MCF 10A (cell line): ENCODE measurements at regions not wholly inside any gene's neighbourhood (a gene's known extent, or its start where the extent isn't known, plus 50 kb on each side); places are given as distances from the start of the nearest gene placed in this dataset.

Experiments used
- BruUV-seq: library from RNA; stranded (reverse); fragments of 400-500 nt; replicated peaks from 2 replicates; lab custom pipeline; 2021; lab: Mats Ljungman, UMichigan
- CTCF ChIA-PET: fragments of 300-600 bp; sonication (Branson Sonifier 250); formaldehyde crosslinking; extraction: SDS; loops from one replicate; lab custom pipeline; 2021; ENCODE audit warnings: antibody characterized with exemption, inconsistent platforms; lab: Yijun Ruan, JAX
- POLR2A ChIA-PET: fragments of 300-600, 350-650 bp; sonication (Branson Sonifier 250); formaldehyde crosslinking; extraction: SDS; loops from one replicate; lab custom pipeline; 2020; ENCODE audit warnings: antibody characterized with exemption, inconsistent platforms; lab: Yijun Ruan, JAX
- DNase-seq: peaks from one replicate; pipeline ENCODE4 v3.0.0-alpha.2; 2018; ENCODE audit not compliant: unreplicated experiment
- H3K27ac Mint-ChIP-seq: one replicate; pipeline ENCODE4 v1.8.0; 2022; ENCODE audit warnings: mild to moderate bottlenecking, low read depth, mixed read lengths; ENCODE audit not compliant: unreplicated experiment
- H3K27me3 Mint-ChIP-seq: one replicate; pipeline ENCODE4 v1.8.0; 2022; ENCODE audit warnings: mixed read lengths; ENCODE audit not compliant: insufficient read depth, unreplicated experiment
- H3K36me3 Mint-ChIP-seq: one replicate; pipeline ENCODE4 v1.8.0; 2022; ENCODE audit warnings: mild to moderate bottlenecking, moderate library complexity, mixed read lengths; ENCODE audit not compliant: insufficient read depth, unreplicated experiment
- H3K4me1 Mint-ChIP-seq: one replicate; pipeline ENCODE4 v1.8.0; 2022; ENCODE audit warnings: mixed read lengths; ENCODE audit not compliant: insufficient read depth, unreplicated experiment
- H3K4me3 Mint-ChIP-seq: one replicate; pipeline ENCODE4 v1.8.0; 2022; ENCODE audit warnings: mild to moderate bottlenecking, moderate library complexity, mixed read lengths; ENCODE audit not compliant: unreplicated experiment
- H3K9me3 Mint-ChIP-seq: one replicate; pipeline ENCODE4 v1.8.0; 2022; ENCODE audit warnings: mixed read lengths; ENCODE audit not compliant: unreplicated experiment
- CTCF ChIP-seq: fragments of 200-600 bp; IDR thresholded peaks from one replicate; pipeline ENCODE4 v1.8.0; 2022; ENCODE audit warnings: antibody characterized with exemption, mild to moderate bottlenecking; ENCODE audit not compliant: unreplicated experiment
- intact Hi-C: fragments of 100-400 bp; cut with micrococcal nuclease; formaldehyde crosslinking; loops from 2 replicates; pipeline ENCODE4 v1.14.1; 2022

GRCh38 chr13:30359991-30360390, 52.6 kb upstream of the KATNAL1 start:
- intact Hi-C loops = no loop called here
- no peak for DNase-seq
- BruUV-seq = no TSS peak
- no peak overlapping the region for H3K27ac Mint-ChIP-seq
- no peaks in the 10 kb centered on the region for H3K9me3 Mint-ChIP-seq
- no peaks in the 10 kb centered on the region for H3K27me3 Mint-ChIP-seq
- H3K4me1 Mint-ChIP-seq = no peaks in the 10 kb centered on the region
- no peak for TF ChIP-seq CTCF
- H3K4me3 Mint-ChIP-seq = no peak overlapping the region
- POLR2A ChIA-PET = no interaction called here
- no peaks in the 10 kb centered on the region for H3K36me3 Mint-ChIP-seq
- CTCF ChIA-PET = interaction anchor here (0.8 kb wide), 1 partner anchor 8 kb away, joined by 3 read pairs; no protein-coding TSS in a partner anchor

- Mint-ChIP-seq H3K4me3 (no peak overlapping the region), H3K36me3 (no peaks in the 10 kb centered on the region), H3K27ac (no peak overlapping the region), H3K27me3 (no peaks in the 10 kb centered on the region), H3K4me1 (no peaks in the 10 kb centered on the region), H3K9me3 (no peaks in the 10 kb centered on the region)
- ChIA-PET POLR2A (interaction anchor here (1.2 kb wide), 1 partner anchor 33 kb away, joined by 3 read pairs; no protein-coding TSS in a partner anchor), CTCF (interaction anchor here (0.8 to 0.9 kb wide), 2 partner anchors 9 to 892 kb away, joined by 3 read pairs; no protein-coding TSS in a partner anchor)
- BruUV-seq = no TSS peak
- TF ChIP-seq CTCF = no peak
- intact Hi-C loops = no loop called here
- DNase-seq = no peak
Observed at GRCh38 chr13:30360586-30360985, 53.2 kb upstream of the KATNAL1 start.

GRCh38 chr13:30362005-30362788, 54.8 kb upstream of the KATNAL1 start:
- Mint-ChIP-seq H3K4me1 (no peaks in the 10 kb centered on the region), H3K9me3 (no peaks in the 10 kb centered on the region), H3K27me3 (no peaks in the 10 kb centered on the region), H3K27ac (no peak overlapping the region), H3K36me3 (no peaks in the 10 kb centered on the region), H3K4me3 (no peak overlapping the region)
- ChIA-PET POLR2A (interaction anchor here (1.2 to 1.8 kb wide), 2 partner anchors 9 to 32 kb away, joined by 3 to 4 read pairs; no protein-coding TSS in a partner anchor), CTCF (no interaction called here)
- BruUV-seq = no TSS peak
- intact Hi-C loops = no loop called here
- TF ChIP-seq CTCF = no peak
- DNase-seq = no peak

GRCh38 chr13:30362869-30363268, 55.5 kb upstream of the KATNAL1 start:
- no peak for TF ChIP-seq CTCF
- Mint-ChIP-seq H3K27ac (no peak overlapping the region), H3K36me3 (no peaks in the 10 kb centered on the region), H3K4me3 (no peak overlapping the region), H3K27me3 (no peaks in the 10 kb centered on the region), H3K4me1 (no peaks in the 10 kb centered on the region), H3K9me3 (no peaks in the 10 kb centered on the region)
- POLR2A ChIA-PET = interaction anchor here (1.8 kb wide), 1 partner anchor 8 kb away, joined by 4 read pairs; no protein-coding TSS in a partner anchor
- intact Hi-C loops = no loop called here
- no peak for DNase-seq
- CTCF ChIA-PET = no interaction called here
- no TSS peak for BruUV-seq
